ENCODE measurements at regions not wholly inside any gene's neighbourhood (a gene's known extent, or its start where the extent isn't known, plus 50 kb on each side); places are given as distances from the start of the nearest gene placed in this dataset.

DNA sequence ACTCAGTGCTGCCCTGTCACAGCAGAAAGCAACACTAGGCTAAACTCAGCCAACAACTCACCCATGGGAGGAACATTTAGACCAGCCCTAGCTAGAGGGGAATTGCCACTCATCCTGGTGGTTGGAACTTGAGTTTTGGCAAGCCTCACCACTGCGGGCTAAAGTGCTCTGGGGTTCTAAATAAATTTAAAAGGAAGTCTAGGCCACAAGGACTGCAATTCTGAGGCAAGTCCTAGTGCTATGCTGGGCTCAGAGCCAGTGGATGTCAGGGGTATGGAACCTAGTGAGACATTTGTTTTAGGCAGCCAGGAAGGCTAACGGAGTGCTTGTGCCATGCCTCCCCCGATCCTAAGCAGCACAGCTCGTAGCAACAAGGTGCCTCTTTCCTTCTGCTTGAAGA lies 78.0 kb downstream of the RGS13 start:
- DNase-seq: no peak

DNA sequence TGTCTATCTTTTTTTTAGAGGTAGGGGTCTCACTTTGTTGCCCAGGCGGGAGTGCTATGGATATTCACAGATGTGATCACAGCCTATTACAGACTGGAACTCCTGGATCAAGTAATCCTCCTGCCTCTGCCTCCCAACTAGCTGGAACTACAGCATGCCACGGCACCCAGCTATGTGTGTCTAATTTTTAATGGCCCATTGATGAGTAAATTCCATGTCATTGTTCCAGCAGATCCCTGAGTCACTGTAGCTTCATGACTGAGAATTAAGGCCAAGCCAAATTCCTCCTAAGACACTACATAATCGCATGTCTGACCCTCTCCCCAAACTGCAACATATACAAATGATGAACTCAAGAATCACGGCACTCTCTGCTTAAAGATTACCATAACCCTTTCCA lies 84.2 kb upstream of the RGS2 start:
- DNase-seq: no peak

- DNase-seq: peak; percentile 24
These were observed 81.9 kb upstream of the RGS2 start for GRCh38 chr1:192726820-192727504.

- no peak for DNase-seq
These were observed 79.3 kb upstream of the RGS2 start for GRCh38 chr1:192729500-192729899.

- no peak for DNase-seq
These were observed 78.6 kb upstream of the RGS2 start for GRCh38 chr1:192730198-192730597.

- DNase-seq: no peak
These were observed 76.1 kb upstream of the RGS2 start for GRCh38 chr1:192732787-192733186.

GRCh38 chr1:192735298-192735915 lies 73.4 kb upstream of the RGS2 start:
- DNase-seq: no peak

GRCh38 chr1:192737306-192737705 lies 71.5 kb upstream of the RGS2 start:
- no peak for DNase-seq

DNA sequence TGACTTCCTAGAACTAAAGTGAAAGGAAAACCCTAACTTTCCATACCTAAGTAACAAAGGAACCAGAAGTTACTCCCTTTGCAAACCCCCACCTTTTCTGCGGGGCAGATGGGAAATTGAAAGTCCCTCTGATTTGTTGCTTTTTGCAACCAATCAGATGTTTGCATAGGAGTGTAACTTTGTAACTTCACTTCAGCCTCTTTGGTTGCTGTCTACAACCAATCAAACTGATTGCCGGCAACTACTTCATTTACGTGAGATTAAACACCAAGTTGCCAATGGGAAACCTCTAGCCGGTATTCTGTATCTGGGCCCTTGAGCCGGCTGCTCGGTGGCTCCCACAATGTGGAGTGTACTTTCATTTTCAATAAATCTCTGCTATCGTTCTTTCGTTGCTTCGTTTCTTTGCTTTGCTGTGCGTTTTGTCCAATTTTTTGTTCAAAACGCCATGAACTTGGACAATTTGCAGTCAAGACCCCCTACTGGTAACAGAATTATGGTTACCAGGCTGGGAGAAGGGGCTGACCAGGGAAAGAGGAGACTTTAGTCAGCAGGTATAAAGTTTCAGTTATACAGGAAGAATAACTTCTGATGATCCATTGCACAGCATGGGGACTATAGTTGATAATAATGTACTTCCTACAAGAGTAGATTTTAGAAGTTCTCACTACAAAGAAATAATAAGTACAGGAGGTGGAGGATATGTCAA lies 69.2 kb upstream of the RGS2 start:
- DNase-seq: no peak

GRCh38 chr1:192740214-192740613 lies 68.6 kb upstream of the RGS2 start:
- no peak for DNase-seq

GRCh38 chr1:192741095-192741494 lies 67.7 kb upstream of the RGS2 start:
- no peak for DNase-seq

- DNase-seq: no peak
These were observed 61.5 kb upstream of the RGS2 start for GRCh38 chr1:192747301-192747700.

DNA sequence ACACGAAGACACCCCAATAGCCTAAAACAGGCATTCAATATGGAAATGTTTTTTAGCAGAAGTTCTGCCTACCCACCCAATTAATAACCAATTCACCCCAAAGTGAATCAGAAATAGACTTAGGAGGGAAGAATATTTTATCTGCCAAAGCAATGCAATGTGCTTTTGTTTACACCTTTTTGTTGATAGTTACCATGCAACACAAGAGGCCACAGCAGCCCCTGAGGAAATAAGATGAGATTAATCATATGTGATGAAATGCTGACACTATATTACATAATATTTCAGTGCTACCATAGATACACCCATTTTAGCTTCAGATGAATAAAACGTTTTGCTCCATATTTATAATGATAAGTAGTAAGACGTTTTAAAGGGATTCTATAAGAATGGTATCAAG lies 60.9 kb upstream of the RGS2 start:
- DNase-seq: no peak

DNA sequence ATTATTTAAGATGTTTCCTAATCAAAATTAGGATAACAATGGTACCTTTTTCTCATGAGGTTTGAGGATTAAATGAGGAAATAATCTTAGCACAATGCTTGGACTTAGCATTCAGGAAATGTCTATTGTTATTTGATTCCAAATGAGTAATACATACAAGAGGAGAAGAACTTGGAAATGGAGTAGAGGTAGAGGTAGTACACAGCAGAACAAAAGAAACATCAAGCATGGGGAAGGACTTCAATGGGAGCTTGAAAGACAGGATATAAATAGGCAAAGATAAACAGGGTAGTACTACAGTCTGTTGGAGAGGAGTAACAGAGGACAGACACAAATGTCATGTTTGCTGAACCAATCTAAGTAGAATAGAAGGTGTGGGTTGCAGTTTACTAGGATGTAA lies 59.5 kb upstream of the RGS2 start:
- no peak for DNase-seq

GRCh38 chr1:192751260-192751659 lies 57.6 kb upstream of the RGS2 start:
- DNase-seq: no peak

DNA sequence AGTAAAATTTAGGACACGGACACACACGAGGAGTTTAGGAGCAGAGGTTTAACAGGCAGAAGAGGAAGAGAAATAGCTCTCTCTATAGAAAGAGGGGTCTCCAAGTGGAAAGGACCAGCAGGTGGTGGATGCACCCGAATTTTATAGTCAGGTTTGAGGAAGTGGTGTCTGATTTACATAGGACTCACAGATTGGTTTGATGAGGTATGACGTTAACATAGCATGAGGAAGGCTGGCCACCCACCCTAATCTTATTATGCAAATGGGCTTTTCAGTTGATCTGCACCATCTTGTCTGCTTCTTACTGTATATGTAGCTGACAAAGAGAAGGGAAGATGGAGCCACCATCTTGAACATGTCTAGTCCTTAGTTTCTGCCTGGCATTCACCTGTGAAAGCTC lies 52.5 kb upstream of the RGS2 start:
- DNase-seq: no peak

DNA sequence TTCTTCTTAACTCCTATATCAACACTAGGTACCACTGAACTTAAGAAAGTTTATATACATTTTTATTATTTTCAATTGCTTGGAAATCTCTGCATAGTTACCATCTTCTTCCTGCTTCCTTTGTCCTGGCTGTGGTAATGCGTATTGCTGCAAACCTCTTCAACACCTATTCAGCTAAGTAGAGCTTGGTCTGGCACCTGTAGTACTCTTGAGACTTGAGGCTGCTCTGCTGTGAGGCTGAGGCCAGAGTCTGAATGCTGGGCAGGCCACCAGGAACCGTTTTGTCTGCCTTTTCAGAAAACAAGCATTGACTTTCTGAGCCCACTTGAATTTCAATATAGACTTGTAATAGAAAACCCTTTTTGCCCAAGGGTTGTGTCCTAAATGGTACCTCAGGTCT lies 52.0 kb upstream of the RGS2 start:
- no peak for DNase-seq

GRCh38 chr1:192758492-192758891 lies 50.3 kb upstream of the RGS2 start:
- DNase-seq: no peak
